DND-41 (cell line): ENCODE measurements at regions not wholly inside any gene's neighbourhood (a gene's known extent, or its start where the extent isn't known, plus 50 kb on each side); places are given as distances from the start of the nearest gene placed in this dataset.

Experiments
- CTCF ChIP-seq: IDR thresholded peaks from 2 replicates; pipeline ENCODE4 v1.5.1; 2012; ENCODE audit warnings: borderline replicate concordance, low read length, moderate library complexity, mild to moderate bottlenecking; ENCODE audit not compliant: poor library complexity, severe bottlenecking; ENCODE audit errors: extremely low read depth
- EZH2 ChIP-seq: IDR thresholded peaks from 3 replicates; pipeline ENCODE4 v1.6.1; 2012; ENCODE audit warnings: borderline replicate concordance, low read depth, mild to moderate bottlenecking, moderate library complexity, low read length, inconsistent platforms; ENCODE audit not compliant: severe bottlenecking

GRCh38 chr6:8829296-8829695, 394.0 kb upstream of the SLC35B3 start:
- no peak for TF ChIP-seq CTCF
- no peak for TF ChIP-seq EZH2
